ENCODE measurements at regions not wholly inside any gene's neighbourhood (a gene's known extent, or its start where the extent isn't known, plus 50 kb on each side); places are given as distances from the start of the nearest gene placed in this dataset.

GRCh38 chr21:34022627-34023335, 50.6 kb upstream of the MRPS6 start:
- ChIA-PET POLR2A (interaction anchor here (0.5 kb wide), 1 partner anchor 58 kb away, joined by 3 read pairs; no protein-coding TSS in a partner anchor), CTCF (interaction anchor here (1.4 kb wide), 1 partner anchor 325 kb away, joined by 7 read pairs; no protein-coding TSS in a partner anchor)
- DNase-seq (ENCODE audit: low read depth, low spot score): no peak
- no peak overlapping the region for H3K4me3 ChIP-seq (ENCODE audit: low read depth, low read length)
- TF ChIP-seq CTCF (IDR thresholded peaks at IDR 0.05; ENCODE audit: insufficient read depth, low read length, missing control alignments): no peak

- ChIA-PET POLR2A (no interaction called here), CTCF (interaction anchor here (1.4 kb wide), 1 partner anchor 326 kb away, joined by 7 read pairs; no protein-coding TSS in a partner anchor)
- DNase-seq (ENCODE audit: low read depth, low spot score): no peak
- no peak overlapping the region for H3K4me3 ChIP-seq (ENCODE audit: low read depth, low read length)
- no peak for TF ChIP-seq CTCF (IDR thresholded peaks at IDR 0.05; ENCODE audit: insufficient read depth, low read length, missing control alignments)
These were observed 51.7 kb upstream of the MRPS6 start for GRCh38 chr21:34021726-34022125.

- CTCF ChIA-PET: interaction anchor here (0.8 to 1.4 kb wide), 2 partner anchors 327 to 328 kb away, joined by 3 to 7 read pairs; no protein-coding TSS in a partner anchor
These were observed 52.3 kb upstream of the MRPS6 start for GRCh38 chr21:34020983-34021553.

GRCh38 chr21:34020005-34020847, 53.2 kb upstream of the MRPS6 start:
- no peak for DNase-seq (ENCODE audit: low read depth, low spot score)
- TF ChIP-seq CTCF (IDR thresholded peaks at IDR 0.05; ENCODE audit: insufficient read depth, low read length, missing control alignments): no peak
- no peak overlapping the region for H3K4me3 ChIP-seq (ENCODE audit: low read depth, low read length)
- ChIA-PET CTCF (interaction anchor here (0.8 kb wide), 1 partner anchor 328 kb away, joined by 3 read pairs; no protein-coding TSS in a partner anchor), POLR2A (no interaction called here)

More at GRCh38 chr21:34020983-34021553, 52.3 kb upstream of the MRPS6 start:
- H3K4me3 ChIP-seq (ENCODE audit: low read depth, low read length): no peak overlapping the region
- TF ChIP-seq CTCF (IDR thresholded peaks at IDR 0.05; ENCODE audit: insufficient read depth, low read length, missing control alignments): no peak
- no peak for DNase-seq (ENCODE audit: low read depth, low spot score)
- POLR2A ChIA-PET: no interaction called here

- no peak overlapping the region for H3K4me3 ChIP-seq (ENCODE audit: low read depth, low read length)
- no peak for TF ChIP-seq CTCF (IDR thresholded peaks at IDR 0.05; ENCODE audit: insufficient read depth, low read length, missing control alignments)
- ChIA-PET CTCF (interaction anchor here (1.0 kb wide), 1 partner anchor 95 kb away, joined by 3 read pairs; no protein-coding TSS in a partner anchor), POLR2A (no interaction called here)
- no peak for DNase-seq (ENCODE audit: low read depth, low spot score)
These were observed 54.0 kb upstream of the MRPS6 start for GRCh38 chr21:34019402-34019801.

All from AG04449 (cell line).